Astrocyte (in vitro differentiated cells and primary cell): ENCODE measurements at regions not wholly inside any gene's neighbourhood (a gene's known extent, or its start where the extent isn't known, plus 50 kb on each side); places are given as distances from the start of the nearest gene placed in this dataset.

Experiments used
- EZH2 ChIP-seq: IDR thresholded peaks from 2 replicates; pipeline ENCODE4 v1.6.1; 2012; ENCODE audit warnings: mild to moderate bottlenecking, low read length, inconsistent platforms; ENCODE audit not compliant: insufficient read depth
- TF ChIP-seq, protein P1 (sequence below): IDR thresholded peaks from 2 replicates; pipeline ENCODE4 v1.5.1; 2011; ENCODE audit warnings: low read depth, mild to moderate bottlenecking, inconsistent platforms, low read length, moderate library complexity; ENCODE audit not compliant: insufficient read depth

DNA sequence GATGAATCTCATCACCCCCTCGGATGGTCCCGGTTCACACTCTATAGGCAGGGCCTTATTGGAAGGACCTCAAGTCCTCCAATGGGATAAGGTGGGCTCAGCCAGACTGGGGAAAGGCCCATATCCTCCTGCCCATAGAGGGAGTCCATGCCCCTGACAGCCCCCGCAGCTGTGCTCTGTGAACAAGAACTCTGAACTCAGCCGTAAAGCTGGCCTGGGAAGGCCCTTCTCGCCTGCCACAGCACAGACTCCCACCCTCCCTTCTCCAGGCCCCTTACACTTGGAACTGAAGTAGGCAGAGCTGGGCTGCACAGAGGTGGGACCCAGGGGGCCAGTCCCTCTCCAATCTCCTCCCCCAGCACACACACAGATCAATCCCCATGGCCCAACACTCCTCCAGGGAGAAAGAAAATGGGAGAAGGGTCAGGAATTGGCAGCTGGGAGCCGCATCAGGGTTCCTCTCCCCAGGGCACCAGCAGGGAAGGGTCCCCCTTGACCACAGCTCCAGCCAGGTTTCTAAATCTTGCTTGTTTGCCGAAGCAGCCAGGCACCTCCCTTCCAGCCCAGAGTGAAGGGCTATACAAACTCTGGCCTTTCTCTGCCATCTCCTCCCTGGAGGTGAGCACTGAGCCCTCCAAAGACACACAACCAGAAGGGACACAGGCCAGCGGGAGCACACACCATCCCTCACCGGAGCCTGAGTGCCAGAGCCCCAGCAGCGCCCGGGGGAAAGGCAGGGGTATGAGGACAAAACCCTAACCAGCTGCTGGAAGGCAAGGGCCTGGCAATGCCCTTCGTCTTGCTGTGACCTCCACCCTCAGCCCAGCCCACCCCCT is 454.1 kb downstream of the SOX9 start:
- TF ChIP-seq, protein P1, sequence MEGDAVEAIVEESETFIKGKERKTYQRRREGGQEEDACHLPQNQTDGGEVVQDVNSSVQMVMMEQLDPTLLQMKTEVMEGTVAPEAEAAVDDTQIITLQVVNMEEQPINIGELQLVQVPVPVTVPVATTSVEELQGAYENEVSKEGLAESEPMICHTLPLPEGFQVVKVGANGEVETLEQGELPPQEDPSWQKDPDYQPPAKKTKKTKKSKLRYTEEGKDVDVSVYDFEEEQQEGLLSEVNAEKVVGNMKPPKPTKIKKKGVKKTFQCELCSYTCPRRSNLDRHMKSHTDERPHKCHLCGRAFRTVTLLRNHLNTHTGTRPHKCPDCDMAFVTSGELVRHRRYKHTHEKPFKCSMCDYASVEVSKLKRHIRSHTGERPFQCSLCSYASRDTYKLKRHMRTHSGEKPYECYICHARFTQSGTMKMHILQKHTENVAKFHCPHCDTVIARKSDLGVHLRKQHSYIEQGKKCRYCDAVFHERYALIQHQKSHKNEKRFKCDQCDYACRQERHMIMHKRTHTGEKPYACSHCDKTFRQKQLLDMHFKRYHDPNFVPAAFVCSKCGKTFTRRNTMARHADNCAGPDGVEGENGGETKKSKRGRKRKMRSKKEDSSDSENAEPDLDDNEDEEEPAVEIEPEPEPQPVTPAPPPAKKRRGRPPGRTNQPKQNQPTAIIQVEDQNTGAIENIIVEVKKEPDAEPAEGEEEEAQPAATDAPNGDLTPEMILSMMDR: no peak
- TF ChIP-seq EZH2: no peak
